SK-N-SH (cell line): ENCODE measurements at regions not wholly inside any gene's neighbourhood (a gene's known extent, or its start where the extent isn't known, plus 50 kb on each side); places are given as distances from the start of the nearest gene placed in this dataset.

Source experiments
- CTCF ChIA-PET: fragments of 300-600, 350-600 bp; formaldehyde crosslinking; extraction: SDS; loops from one replicate; lab custom pipeline; 2021; lab: Yijun Ruan, JAX
- POLR2A ChIA-PET: fragments of 350-600 bp; sonication (Branson Sonifier 250); formaldehyde crosslinking; extraction: SDS; loops from one replicate; lab custom pipeline; 2020; ENCODE audit warnings: antibody characterized with exemption, inconsistent platforms; lab: Yijun Ruan, JAX
- DNase-seq: peaks from one replicate; pipeline ENCODE4 v3.0.0; 2012
- H2AFZ ChIP-seq: fragments of 200-600 bp; sonication (generic); 2 replicates; pipeline ENCODE4 v1.8.1; 2016; ENCODE audit warnings: antibody characterized with exemption, mild to moderate bottlenecking, low read depth
- H3F3A ChIP-seq: fragments of 200-600 bp; sonication (generic); replicated peaks from 2 replicates; pipeline ENCODE3; 2016; ENCODE audit warnings: antibody characterized with exemption, mild to moderate bottlenecking; ENCODE audit not compliant: insufficient read depth
- H3K27ac ChIP-seq, 2 experiments: fragments of 200-500 bp in 1 of 2; fragments of 200-600 bp in 1 of 2; sonication (Bioruptor generic) in 1 of 2; sonication (generic), shearing (Covaris generic) in 1 of 2; 2 replicates each; pipeline versions ENCODE4 v1.5.1 to v1.6.1; 2014 to 2016; ENCODE audit warnings: low read depth in 2 of 2, inconsistent platforms in 1 of 2, low read length in 1 of 2, mild to moderate bottlenecking in 1 of 2, mixed read lengths in 1 of 2
- H3K27me3 ChIP-seq: fragments of 200-600 bp; sonication (generic), shearing (Covaris generic); 2 replicates; pipeline ENCODE4 v1.6.1; 2016; ENCODE audit warnings: mixed run types; ENCODE audit not compliant: insufficient read depth
- H3K36me3 ChIP-seq, 2 experiments: fragments of 200-500 bp in 1 of 2; fragments of 200-600 bp in 1 of 2; sonication (Bioruptor generic) in 1 of 2; sonication (generic) in 1 of 2; replicated peaks in 1 of 2; 2 replicates each; pipeline versions ENCODE3 to v1.5.1; 2014 to 2016; ENCODE audit warnings: low read length in 1 of 2, mild to moderate bottlenecking in 1 of 2; ENCODE audit not compliant: insufficient read depth in 2 of 2, control insufficient read depth in 1 of 2
- H3K4me1 ChIP-seq, 2 experiments: fragments of 200-500 bp in 1 of 2; fragments of 200-600 bp in 1 of 2; sonication (Bioruptor generic) in 1 of 2; sonication (generic), shearing (Covaris generic) in 1 of 2; 2 replicates each; pipeline versions ENCODE4 v1.5.1 to v1.6.1; 2014 to 2016; ENCODE audit warnings: low read depth in 1 of 2, low read length in 1 of 2, mixed run types in 1 of 2; ENCODE audit not compliant: insufficient read depth in 2 of 2, control insufficient read depth in 1 of 2
- H3K4me2 ChIP-seq: fragments of 200-600 bp; sonication (generic), shearing (Covaris generic); 2 replicates; pipeline ENCODE4 v1.6.1; 2017; ENCODE audit warnings: mixed run types
- H3K4me3 ChIP-seq, 2 experiments: fragments of 200-500 bp in 1 of 2; fragments of 200-600 bp in 1 of 2; sonication (Bioruptor generic) in 1 of 2; sonication (generic), shearing (Covaris generic) in 1 of 2; 2 replicates each; pipeline versions ENCODE4 v1.5.1 to v1.8.1; 2014 to 2016; ENCODE audit warnings: low read depth in 2 of 2, inconsistent platforms in 1 of 2, low read length in 1 of 2, mild to moderate bottlenecking in 1 of 2, mixed read lengths in 1 of 2, moderate library complexity in 1 of 2
- H3K79me2 ChIP-seq: fragments of 200-600 bp; sonication (generic); 2 replicates; pipeline ENCODE4 v1.8.1; 2017; ENCODE audit warnings: mild to moderate bottlenecking; ENCODE audit not compliant: insufficient read depth
- H3K9ac ChIP-seq: fragments of 200-600 bp; sonication (generic); 2 replicates; pipeline ENCODE4 v1.6.1; 2017; ENCODE audit warnings: mixed run types
- H3K9me2 ChIP-seq: fragments of 200-600 bp; sonication (generic); 2 replicates; pipeline ENCODE4 v1.6.1; 2017; ENCODE audit warnings: mixed run types
- H3K9me3 ChIP-seq: fragments of 200-600 bp; sonication (generic); 2 replicates; pipeline ENCODE4 v1.6.1; 2017; ENCODE audit warnings: mixed run types, mild to moderate bottlenecking, moderate library complexity
- H4K20me1 ChIP-seq: fragments of 200-600 bp; sonication (generic); 2 replicates; pipeline ENCODE4 v1.6.1; 2017; ENCODE audit warnings: mild to moderate bottlenecking, mixed run types; ENCODE audit not compliant: insufficient read depth
- CTCF ChIP-seq: fragments of 200-600 bp; sonication (generic); IDR thresholded peaks from 2 replicates; pipeline ENCODE4 v1.6.1; 2017; ENCODE audit warnings: antibody characterized with exemption, mild to moderate bottlenecking, moderate library complexity
- EP300 ChIP-seq, 2 experiments: IDR thresholded peaks; 2 replicates each; pipeline versions ENCODE4 v1.4.0 to v1.6.1; 2012; ENCODE audit warnings: borderline replicate concordance in 1 of 2, low read depth in 1 of 2, low read length in 1 of 2
- EZH2phosphoT487 ChIP-seq: fragments of 200-600 bp; sonication (generic); IDR thresholded peaks from 2 replicates; pipeline ENCODE4 v1.6.1; 2017; ENCODE audit warnings: low read depth, mixed run types, mild to moderate bottlenecking, antibody characterized with exemption, moderate library complexity, borderline replicate concordance
- FOSL2 ChIP-seq: IDR thresholded peaks from 2 replicates; pipeline ENCODE4 v1.4.0; 2012; ENCODE audit warnings: low read depth, mild to moderate bottlenecking, moderate library complexity, borderline replicate concordance
- FOXM1 ChIP-seq: IDR thresholded peaks from 2 replicates; pipeline ENCODE4 v1.4.0; 2012; ENCODE audit warnings: low read depth, mild to moderate bottlenecking
- GABPA ChIP-seq: IDR thresholded peaks from 2 replicates; pipeline ENCODE4 v1.4.0; 2012; ENCODE audit warnings: low read depth, mild to moderate bottlenecking
- GATA2 ChIP-seq: sonication (generic); formaldehyde crosslinking; IDR thresholded peaks from 2 replicates; pipeline ENCODE4 v1.5.0; 2020; ENCODE audit warnings: mild to moderate bottlenecking, missing genetic modification reagents
- IRF3 ChIP-seq: fragments of 150-350 bp; IDR thresholded peaks from 2 replicates; pipeline ENCODE4 v1.6.1; 2016; ENCODE audit warnings: mild to moderate bottlenecking, low read depth, low read length
- MEF2A ChIP-seq: IDR thresholded peaks from 2 replicates; pipeline ENCODE4 v1.4.0; 2012; ENCODE audit warnings: low read depth, borderline replicate concordance
- NFIC ChIP-seq: IDR thresholded peaks from 2 replicates; pipeline ENCODE4 v1.4.0; 2012; ENCODE audit warnings: borderline replicate concordance
- NRF1 ChIP-seq: IDR thresholded peaks from 2 replicates; pipeline ENCODE4 v1.6.1; 2012; ENCODE audit warnings: low read depth, mild to moderate bottlenecking, low read length
- POLR2AphosphoS5 ChIP-seq: IDR thresholded peaks from 2 replicates; pipeline ENCODE4 v1.6.1; 2012; ENCODE audit warnings: low read depth, low read length
- RFX5 ChIP-seq: IDR thresholded peaks from 2 replicates; pipeline ENCODE4 v1.6.1; 2012; ENCODE audit warnings: mild to moderate bottlenecking, improper control_type of control experiment, low read length
- SIN3A ChIP-seq: IDR thresholded peaks from 2 replicates; pipeline ENCODE4 v1.6.1; 2012; ENCODE audit warnings: low read depth, mild to moderate bottlenecking, low read length, moderate library complexity, borderline replicate concordance
- SMC3 ChIP-seq: IDR thresholded peaks from 2 replicates; pipeline ENCODE4 v1.6.1; 2012; ENCODE audit warnings: low read depth, low read length, improper control_type of control experiment
- YY1 ChIP-seq: IDR thresholded peaks from 2 replicates; pipeline ENCODE4 v1.4.0; 2012; ENCODE audit warnings: low read depth, mild to moderate bottlenecking
- WGBS: methylation state at CpG from one replicate; pipeline ENCODE4 v1.1.6; 2017; ENCODE audit warnings: low lambda C conversion rate; 5-methylcytosine and 5-hydroxymethylcytosine counted together
- TF ChIP-seq, protein P1 (sequence below): IDR thresholded peaks from 2 replicates; pipeline ENCODE4 v1.4.0; 2012; ENCODE audit warnings: low read depth
- TF ChIP-seq, protein P2 (sequence below): fragments of 150-350 bp; IDR thresholded peaks from 2 replicates; pipeline ENCODE4 v1.6.1; 2017; ENCODE audit warnings: antibody characterized with exemption, low read length, low read depth, borderline replicate concordance
- TF ChIP-seq, protein P3 (sequence below): IDR thresholded peaks from 2 replicates; pipeline ENCODE4 v1.4.0; 2012; ENCODE audit warnings: low read depth, borderline replicate concordance

GRCh38 chr21:17903929-17904639 is 84.9 kb upstream of the C21orf91 start:
- CTCF ChIA-PET = interaction anchor here (0.6 to 2.4 kb wide), 10 partner anchors 9 to 226 kb away, joined by 3 to 9 read pairs (median 4); no protein-coding TSS in a partner anchor

More at GRCh38 chr21:17903929-17904639, 84.9 kb upstream of the C21orf91 start:
- Histone ChIP-seq H3K9me2 (no peaks in the 10 kb centered on the region), H3K27ac (no peak overlapping the region), H3K9ac (no peak overlapping the region), H3K4me2 (no peak overlapping the region), H3K27me3 (no peaks in the 10 kb centered on the region), H3K36me3 (no peaks in the 10 kb centered on the region), H3K4me1 (no peaks in the 10 kb centered on the region), H3F3A (no peaks in the 10 kb centered on the region), H3K79me2 (no peaks in the 10 kb centered on the region), H3K9me3 (no peaks in the 10 kb centered on the region), H2AFZ (no peak overlapping the region), H4K20me1 (no peaks in the 10 kb centered on the region), H3K4me3 (no peak overlapping the region)
- no peak for DNase-seq
- POLR2A ChIA-PET = no interaction called here
- TF ChIP-seq, protein P1, sequence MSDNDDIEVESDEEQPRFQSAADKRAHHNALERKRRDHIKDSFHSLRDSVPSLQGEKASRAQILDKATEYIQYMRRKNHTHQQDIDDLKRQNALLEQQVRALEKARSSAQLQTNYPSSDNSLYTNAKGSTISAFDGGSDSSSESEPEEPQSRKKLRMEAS = no peak
- TF ChIP-seq FOSL2 = no peak
- TF ChIP-seq, protein P2, sequence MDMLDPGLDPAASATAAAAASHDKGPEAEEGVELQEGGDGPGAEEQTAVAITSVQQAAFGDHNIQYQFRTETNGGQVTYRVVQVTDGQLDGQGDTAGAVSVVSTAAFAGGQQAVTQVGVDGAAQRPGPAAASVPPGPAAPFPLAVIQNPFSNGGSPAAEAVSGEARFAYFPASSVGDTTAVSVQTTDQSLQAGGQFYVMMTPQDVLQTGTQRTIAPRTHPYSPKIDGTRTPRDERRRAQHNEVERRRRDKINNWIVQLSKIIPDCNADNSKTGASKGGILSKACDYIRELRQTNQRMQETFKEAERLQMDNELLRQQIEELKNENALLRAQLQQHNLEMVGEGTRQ = no peak
- TF ChIP-seq RFX5 = no peak
- TF ChIP-seq MEF2A = no peak
- TF ChIP-seq SIN3A = no peak
- TF ChIP-seq SMC3 = no peak
- no peak for TF ChIP-seq CTCF
- no peak for TF ChIP-seq NFIC
- TF ChIP-seq EP300 (IDR thresholded peaks at IDR 0.05; ENCODE audit: borderline replicate concordance in 1 of 2, low read depth in 1 of 2, low read length in 1 of 2) = no peak
- TF ChIP-seq EZH2phosphoT487 = no peak
- TF ChIP-seq IRF3 = no peak
- TF ChIP-seq, protein P3, sequence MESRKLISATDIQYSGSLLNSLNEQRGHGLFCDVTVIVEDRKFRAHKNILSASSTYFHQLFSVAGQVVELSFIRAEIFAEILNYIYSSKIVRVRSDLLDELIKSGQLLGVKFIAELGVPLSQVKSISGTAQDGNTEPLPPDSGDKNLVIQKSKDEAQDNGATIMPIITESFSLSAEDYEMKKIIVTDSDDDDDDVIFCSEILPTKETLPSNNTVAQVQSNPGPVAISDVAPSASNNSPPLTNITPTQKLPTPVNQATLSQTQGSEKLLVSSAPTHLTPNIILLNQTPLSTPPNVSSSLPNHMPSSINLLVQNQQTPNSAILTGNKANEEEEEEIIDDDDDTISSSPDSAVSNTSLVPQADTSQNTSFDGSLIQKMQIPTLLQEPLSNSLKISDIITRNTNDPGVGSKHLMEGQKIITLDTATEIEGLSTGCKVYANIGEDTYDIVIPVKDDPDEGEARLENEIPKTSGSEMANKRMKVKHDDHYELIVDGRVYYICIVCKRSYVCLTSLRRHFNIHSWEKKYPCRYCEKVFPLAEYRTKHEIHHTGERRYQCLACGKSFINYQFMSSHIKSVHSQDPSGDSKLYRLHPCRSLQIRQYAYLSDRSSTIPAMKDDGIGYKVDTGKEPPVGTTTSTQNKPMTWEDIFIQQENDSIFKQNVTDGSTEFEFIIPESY = no peak
- TF ChIP-seq FOXM1 = no peak
- no peak for TF ChIP-seq GABPA
- no peak for TF ChIP-seq GATA2
- no peak for TF ChIP-seq POLR2AphosphoS5
- no peak for TF ChIP-seq NRF1
- TF ChIP-seq YY1 = no peak
- 34% methylated on average over 10 of the region's 10 CpGs for WGBS
